ENCODE measurements at regions not wholly inside any gene's neighbourhood (a gene's known extent, or its start where the extent isn't known, plus 50 kb on each side); places are given as distances from the start of the nearest gene placed in this dataset.

DNA sequence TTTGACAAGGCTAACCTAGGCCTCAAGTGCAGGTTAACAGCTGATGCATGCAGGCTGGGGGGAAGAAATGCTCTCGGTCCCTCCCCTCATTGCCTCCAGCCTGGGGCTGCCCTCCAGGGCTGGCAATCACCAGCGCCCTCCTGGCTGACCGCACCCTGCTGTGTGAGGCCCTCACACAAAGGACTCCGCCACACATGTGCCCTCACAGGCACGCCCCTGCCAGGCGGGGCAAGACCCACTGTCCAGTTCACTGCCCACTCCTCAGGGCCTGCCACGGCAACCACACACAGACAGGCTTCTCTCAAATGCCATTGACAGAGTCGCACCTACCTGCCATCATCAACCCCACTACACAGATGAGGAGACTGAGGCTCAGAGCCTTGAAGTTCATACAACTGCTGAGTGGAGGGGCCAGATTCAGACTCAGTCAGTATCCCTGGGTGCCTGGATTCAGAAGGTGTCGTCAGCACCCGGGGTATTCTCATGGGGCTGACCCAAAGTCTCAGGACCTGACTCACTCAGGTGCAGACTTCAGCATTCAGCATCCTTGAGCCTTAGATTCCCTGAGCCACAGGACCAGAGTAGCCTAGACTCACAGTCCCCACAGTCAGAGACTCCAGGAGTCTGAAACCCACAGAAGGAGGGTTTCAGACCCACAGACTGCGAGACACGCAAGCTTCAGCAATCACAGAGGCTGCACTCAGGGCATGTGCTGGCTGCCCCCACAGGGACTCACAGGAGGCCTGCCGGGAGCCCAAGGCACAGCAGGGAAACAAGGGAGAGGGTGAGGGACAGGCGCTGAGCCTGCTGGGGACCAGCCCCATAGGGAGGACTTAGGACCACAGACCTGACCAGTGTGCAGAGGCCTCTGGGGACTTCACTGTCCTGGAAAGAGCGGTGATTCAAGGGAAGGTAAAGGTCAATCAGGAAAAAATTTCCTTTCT is 458.0 kb downstream of the MATN1 start:
- no peaks in the 10 kb centered on the region for H3K4me1 Mint-ChIP-seq
- DNase-seq (ENCODE audit: low spot score in 2 of 2) (no peak), ATAC-seq (no peak)
- H3K27ac Mint-ChIP-seq = no peak overlapping the region
- no peaks in the 10 kb centered on the region for H3K36me3 Mint-ChIP-seq
- no peak overlapping the region for H3K4me3 Mint-ChIP-seq
- peaks cover 4% of the 10 kb centered on the region for H3K9me3 Mint-ChIP-seq

DNA sequence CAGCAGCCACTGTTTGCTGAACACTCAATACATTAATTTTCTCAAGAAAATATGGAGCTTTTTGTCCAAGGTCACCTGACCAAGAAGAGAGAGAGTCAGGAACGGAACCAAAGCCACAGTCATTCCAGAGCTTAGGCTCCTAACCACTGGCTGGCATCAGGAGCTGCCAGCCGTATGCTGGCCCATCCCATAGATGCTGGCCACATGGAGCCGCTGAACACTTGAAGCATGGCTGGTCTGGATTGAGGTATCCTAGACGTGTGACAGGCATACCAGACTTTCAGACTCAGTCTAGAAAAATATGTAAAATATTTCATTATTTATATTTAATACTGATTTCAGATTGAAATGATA is 458.7 kb downstream of the MATN1 start:
- DNase-seq (ENCODE audit: low spot score in 2 of 2) (no peak), ATAC-seq (no peak)
- Mint-ChIP-seq H3K9me3 (peaks cover 4% of the 10 kb centered on the region), H3K27ac (no peak overlapping the region), H3K36me3 (no peaks in the 10 kb centered on the region), H3K4me3 (no peak overlapping the region), H3K4me1 (no peaks in the 10 kb centered on the region)

DNA sequence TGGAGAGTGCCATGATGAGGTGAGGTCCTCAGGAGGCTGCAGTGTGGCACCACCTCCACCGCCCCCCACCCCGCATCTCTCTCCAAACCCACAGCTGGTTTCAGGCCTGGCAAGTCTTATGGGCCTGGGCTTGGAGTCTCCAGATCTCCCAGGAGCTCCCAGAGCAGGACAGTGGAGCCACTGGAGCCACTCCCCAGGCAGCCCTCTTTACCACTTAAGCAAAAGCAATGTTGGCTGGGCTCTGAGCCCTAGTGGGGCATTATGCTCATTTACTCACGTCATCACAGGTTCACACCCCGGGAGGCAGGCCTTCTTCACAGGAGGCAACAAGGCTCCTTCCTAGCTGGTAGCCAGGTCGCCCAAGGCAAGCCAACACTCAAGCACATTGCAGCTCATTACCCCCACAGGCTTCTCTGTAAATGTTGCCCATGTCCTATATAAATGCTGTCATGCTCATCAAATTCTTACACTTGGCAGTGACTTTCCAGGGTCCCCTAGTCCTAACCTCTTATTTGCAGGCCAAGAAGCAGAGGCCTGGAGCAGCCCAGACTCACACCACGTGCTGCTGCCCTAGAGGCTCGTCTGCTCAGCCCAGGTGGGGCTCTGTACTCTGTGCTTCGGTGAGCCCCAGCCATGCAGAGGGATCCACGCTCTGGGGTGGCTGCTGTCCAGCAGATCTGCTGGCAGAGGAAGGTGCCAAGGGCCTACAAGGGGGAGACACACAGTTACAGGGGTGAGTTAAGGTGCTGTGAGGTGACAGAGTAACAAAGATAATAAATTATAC is 459.3 kb downstream of the MATN1 start:
- no peak overlapping the region for H3K4me3 Mint-ChIP-seq
- no peak for DNase-seq (ENCODE audit: low spot score in 2 of 2)
- no peaks in the 10 kb centered on the region for H3K4me1 Mint-ChIP-seq
- H3K27ac Mint-ChIP-seq = no peak overlapping the region
- H3K36me3 Mint-ChIP-seq = no peaks in the 10 kb centered on the region
- ATAC-seq = no peak
- H3K9me3 Mint-ChIP-seq = peaks cover 4% of the 10 kb centered on the region

DNA sequence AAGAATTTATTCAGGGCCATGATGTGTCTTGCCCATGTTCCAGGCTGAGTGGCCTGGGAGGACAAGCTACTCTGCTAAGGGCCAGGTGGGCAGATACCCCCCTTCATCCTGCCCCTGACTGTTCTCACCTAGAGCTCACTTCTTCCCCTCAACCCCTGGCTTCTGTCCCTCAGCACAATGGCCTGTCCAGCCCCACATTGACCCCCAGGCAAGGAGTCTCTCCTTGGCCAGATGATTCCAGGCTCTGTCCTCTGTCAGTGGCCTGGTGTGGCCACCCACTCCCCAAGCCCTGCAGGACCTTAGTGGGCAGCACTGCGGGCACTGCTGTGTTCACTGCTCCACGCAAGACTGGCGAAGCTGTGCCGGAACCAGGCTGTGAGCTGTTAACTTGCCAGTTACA is 460.0 kb downstream of the MATN1 start:
- Mint-ChIP-seq H3K9me3 (peaks cover 4% of the 10 kb centered on the region), H3K4me3 (no peak overlapping the region), H3K36me3 (no peaks in the 10 kb centered on the region), H3K4me1 (no peaks in the 10 kb centered on the region), H3K27ac (no peak overlapping the region)
- no peak for ATAC-seq
- no peak for DNase-seq (ENCODE audit: low spot score in 2 of 2)

DNA sequence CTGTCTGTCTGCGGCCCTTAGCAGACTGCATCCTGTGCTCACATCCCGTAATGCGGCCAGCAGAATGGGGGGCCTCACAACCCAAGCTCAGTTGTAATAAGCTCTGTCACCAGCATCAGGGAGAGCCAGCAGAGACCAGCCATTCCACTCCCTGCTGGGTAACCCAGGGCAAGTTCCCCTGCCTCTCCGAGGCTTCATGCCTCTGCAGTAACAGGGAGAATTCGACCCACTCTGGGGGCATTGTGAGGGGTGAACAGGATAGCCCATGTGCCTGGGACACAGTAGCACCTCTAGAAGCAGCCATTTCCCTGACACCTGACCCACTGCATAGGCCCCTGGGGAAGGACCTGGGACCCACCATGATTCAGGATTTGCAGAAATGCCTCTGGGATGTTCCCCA is 461.2 kb downstream of the MATN1 start:
- Mint-ChIP-seq H3K27ac (no peak overlapping the region), H3K9me3 (peaks cover 4% of the 10 kb centered on the region), H3K4me1 (no peaks in the 10 kb centered on the region), H3K36me3 (no peaks in the 10 kb centered on the region), H3K4me3 (no peak overlapping the region)
- DNase-seq (ENCODE audit: low spot score in 2 of 2) = no peak
- ATAC-seq = no peak

DNA sequence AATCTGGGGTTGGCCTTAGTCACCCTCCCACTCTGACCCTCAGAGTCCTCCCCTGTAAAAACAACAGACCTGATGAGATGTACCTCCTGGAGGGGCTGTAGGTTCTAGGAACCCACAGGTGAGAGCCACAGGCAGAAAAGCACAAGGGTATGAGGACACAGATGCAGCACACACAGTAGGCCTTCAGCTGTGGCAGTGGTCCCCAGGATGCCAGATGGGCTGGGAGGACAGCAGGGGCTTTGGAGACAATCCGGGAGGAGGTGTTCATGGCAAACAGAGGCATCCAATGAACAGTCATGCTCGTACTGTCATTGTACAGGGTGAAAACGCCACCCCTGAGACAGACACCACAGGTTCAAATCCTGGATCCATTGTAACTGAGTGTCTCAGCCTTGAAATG is 463.1 kb downstream of the MATN1 start:
- Mint-ChIP-seq H3K27ac (no peak overlapping the region), H3K36me3 (no peaks in the 10 kb centered on the region), H3K9me3 (peaks cover 4% of the 10 kb centered on the region), H3K4me3 (no peak overlapping the region), H3K4me1 (no peaks in the 10 kb centered on the region)
- no peak for DNase-seq (ENCODE audit: low spot score in 2 of 2)
- no peak for ATAC-seq

DNA sequence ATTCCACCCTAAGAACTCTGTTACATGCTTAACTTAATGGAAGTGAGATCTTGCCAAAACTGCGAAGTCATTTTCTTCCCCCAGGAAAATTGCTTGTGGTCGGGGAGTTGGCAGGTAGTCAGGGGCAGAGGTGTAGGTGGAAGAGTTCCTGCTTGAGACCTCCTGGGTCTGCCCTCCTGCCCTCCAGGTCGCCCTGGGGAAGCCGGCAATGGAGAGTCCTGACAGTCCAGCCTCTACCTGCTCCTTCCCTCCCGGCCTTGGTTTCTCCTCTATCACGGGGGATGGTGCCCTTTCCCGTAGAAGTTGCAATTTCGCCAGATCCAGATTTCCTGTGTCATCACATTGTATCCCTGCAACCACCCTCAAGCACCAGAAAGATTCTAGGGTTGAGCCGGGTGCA is 463.8 kb downstream of the MATN1 start:
- no peak for DNase-seq (ENCODE audit: low spot score in 2 of 2)
- Mint-ChIP-seq H3K27ac (no peak overlapping the region), H3K9me3 (peaks cover 4% of the 10 kb centered on the region), H3K4me1 (no peaks in the 10 kb centered on the region), H3K4me3 (no peak overlapping the region), H3K36me3 (no peaks in the 10 kb centered on the region)
- ATAC-seq = no peak

DNA sequence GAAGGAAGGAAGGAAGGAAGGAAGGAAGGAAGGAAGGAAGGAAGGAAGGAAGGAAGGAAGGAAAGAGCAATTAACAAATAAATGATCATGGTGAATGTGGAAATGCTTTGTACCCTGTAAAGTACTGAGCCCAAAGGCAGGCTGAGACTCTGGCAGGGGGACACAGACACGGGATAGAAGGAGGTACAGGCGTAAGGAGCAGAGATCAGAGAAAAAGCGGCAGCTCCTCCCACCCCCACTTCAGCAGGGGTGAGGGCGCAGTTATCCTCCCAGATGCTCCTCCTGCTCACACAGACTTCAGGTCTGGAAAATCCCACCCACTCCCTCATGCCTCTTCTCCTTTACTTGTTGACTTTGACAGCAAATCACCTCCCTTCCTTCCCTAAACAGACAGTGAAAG is 464.5 kb downstream of the MATN1 start:
- H3K9me3 Mint-ChIP-seq = peaks cover 4% of the 10 kb centered on the region
- H3K27ac Mint-ChIP-seq = no peak overlapping the region
- no peaks in the 10 kb centered on the region for H3K36me3 Mint-ChIP-seq
- no peak for DNase-seq (ENCODE audit: low spot score in 2 of 2)
- no peaks in the 10 kb centered on the region for H3K4me1 Mint-ChIP-seq
- no peak overlapping the region for H3K4me3 Mint-ChIP-seq
- ATAC-seq = no peak

DNA sequence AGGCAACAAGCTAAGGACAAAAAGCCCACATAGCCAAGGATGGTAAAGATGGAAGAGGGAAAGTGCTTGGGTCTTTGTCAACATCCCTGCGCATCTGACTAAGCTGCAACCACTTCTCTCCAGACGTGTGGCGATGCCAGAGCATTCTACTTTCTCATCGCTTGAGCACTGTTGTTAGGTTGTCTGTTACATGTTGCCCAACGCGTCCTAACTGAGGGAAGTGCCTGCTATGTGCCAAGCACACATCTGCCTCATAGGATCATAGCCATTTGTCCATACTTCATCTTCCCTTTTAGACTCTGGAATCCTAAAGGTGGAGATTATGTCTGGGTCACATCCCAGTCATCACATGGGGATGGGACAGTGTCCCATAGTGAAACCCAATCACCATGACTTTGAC is 464.9 kb downstream of the MATN1 start:
- DNase-seq (ENCODE audit: low spot score in 2 of 2) (no peak), ATAC-seq (no peak)
- H3K27ac Mint-ChIP-seq = no peak overlapping the region
- no peaks in the 10 kb centered on the region for H3K36me3 Mint-ChIP-seq
- peaks cover 4% of the 10 kb centered on the region for H3K9me3 Mint-ChIP-seq
- H3K4me1 Mint-ChIP-seq = no peaks in the 10 kb centered on the region
- no peak overlapping the region for H3K4me3 Mint-ChIP-seq

DNA sequence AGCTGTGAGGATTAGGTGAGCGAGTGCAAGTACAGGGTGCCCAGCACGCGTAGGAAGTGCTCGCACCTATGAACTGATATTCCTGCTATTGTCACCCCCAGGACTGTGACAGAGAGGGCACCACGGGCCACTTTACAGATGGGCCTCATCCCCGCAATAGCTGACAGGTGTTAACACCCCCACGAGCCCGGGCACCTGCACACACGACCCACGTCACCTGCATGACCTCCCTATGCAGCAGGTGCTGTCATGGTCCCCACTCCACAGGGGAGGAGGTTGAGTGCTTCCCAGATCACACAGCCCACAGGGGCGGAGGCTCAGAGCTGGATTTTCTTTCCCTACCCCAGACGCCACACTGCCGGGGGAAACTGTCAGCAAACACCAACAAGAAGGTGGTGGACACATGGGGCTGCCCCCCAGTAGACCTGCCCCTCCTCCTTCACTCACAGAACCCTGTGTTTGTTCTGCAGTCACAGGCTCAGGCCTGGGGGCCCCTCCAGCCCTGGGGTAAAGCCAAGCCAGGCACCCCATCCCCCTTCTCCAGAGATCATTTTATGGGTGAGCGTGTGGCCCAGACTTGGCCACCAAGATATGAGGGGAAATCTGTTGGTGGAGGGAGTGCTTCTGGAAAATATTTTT is 465.5 kb downstream of the MATN1 start:
- DNase-seq (ENCODE audit: low spot score in 2 of 2) (no peak), ATAC-seq (no peak)
- H3K4me1 Mint-ChIP-seq = no peaks in the 10 kb centered on the region
- no peak overlapping the region for H3K27ac Mint-ChIP-seq
- peaks cover 4% of the 10 kb centered on the region for H3K9me3 Mint-ChIP-seq
- H3K36me3 Mint-ChIP-seq = no peaks in the 10 kb centered on the region
- no peak overlapping the region for H3K4me3 Mint-ChIP-seq

DNA sequence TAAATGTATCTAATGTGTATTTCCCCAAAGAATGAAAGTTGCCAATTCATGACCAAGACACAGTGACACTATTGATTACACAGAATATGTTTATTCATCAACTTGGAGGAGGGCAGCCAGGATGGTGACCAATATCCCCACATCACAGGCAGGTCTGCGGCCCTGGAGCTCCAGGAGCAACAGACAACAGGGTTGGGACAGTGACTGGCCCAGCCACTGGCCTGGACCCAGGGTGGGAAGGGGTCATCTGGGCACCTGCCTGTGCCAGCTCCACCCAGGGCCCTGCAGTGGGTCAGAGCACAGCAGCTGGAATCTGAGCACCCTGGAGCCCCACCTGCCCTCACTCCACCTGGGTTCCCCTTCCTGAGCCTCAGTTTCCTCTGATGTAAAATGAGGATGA is 466.1 kb downstream of the MATN1 start:
- H3K4me3 Mint-ChIP-seq = no peak overlapping the region
- DNase-seq (ENCODE audit: low spot score in 2 of 2) (no peak), ATAC-seq (no peak)
- no peaks in the 10 kb centered on the region for H3K4me1 Mint-ChIP-seq
- no peak overlapping the region for H3K27ac Mint-ChIP-seq
- peaks cover 4% of the 10 kb centered on the region for H3K9me3 Mint-ChIP-seq
- H3K36me3 Mint-ChIP-seq = no peaks in the 10 kb centered on the region

DNA sequence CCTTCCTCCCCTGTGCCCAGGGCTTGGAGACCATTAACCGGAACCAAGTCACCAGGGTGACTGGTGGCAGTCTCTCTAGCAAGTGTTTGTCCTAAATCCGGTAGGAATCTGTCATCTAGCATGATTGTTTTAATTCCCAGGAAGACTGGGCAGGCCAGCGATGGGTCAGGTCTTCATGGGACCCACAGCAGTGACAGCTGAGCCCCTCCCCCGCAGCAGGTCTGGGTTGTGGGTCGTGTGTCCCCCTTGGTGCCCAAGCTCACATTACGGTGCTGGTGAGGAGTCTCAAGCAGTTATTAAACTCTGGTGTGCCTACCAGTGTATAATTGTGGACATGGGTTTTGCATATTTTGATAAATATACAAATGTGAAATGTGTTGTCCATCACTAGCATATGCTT is 466.5 kb downstream of the MATN1 start:
- ATAC-seq = no peak
- Mint-ChIP-seq H3K36me3 (no peaks in the 10 kb centered on the region), H3K9me3 (peaks cover 4% of the 10 kb centered on the region), H3K27ac (no peak overlapping the region), H3K4me1 (no peaks in the 10 kb centered on the region), H3K4me3 (no peak overlapping the region)
- no peak for DNase-seq (ENCODE audit: low spot score in 2 of 2)

DNA sequence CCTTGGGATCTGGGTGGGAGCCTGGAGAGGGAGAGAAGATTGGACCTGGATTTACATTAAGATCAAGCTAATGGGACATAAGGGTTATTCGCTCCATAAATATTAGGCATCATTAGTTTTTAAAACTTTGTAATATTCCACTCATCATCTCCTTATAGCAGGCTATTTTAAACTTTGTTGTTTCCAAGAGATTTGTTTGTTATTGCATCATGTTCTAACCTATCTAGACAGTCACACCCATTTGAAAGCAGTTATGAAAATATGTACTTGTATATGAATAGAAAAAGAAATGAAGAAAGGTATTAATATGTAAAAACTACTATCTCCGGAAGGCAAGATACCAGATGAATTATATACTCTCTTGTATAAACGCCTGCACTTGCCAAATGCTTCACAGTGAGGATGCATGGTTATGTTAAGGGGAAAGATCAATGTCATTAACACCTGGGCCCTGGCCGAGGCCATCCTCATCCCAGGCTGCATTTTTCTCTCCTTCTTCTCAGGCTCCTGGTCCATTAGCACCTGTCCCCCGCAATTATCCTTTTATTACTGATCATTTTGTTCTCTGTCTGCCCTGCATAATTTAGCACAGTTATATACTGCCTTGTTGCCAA is 468.2 kb downstream of the MATN1 start:
- no peak overlapping the region for H3K4me3 Mint-ChIP-seq
- no peaks in the 10 kb centered on the region for H3K9me3 Mint-ChIP-seq
- DNase-seq (ENCODE audit: low spot score in 2 of 2) (no peak), ATAC-seq (no peak)
- H3K27ac Mint-ChIP-seq = no peak overlapping the region
- no peaks in the 10 kb centered on the region for H3K36me3 Mint-ChIP-seq
- no peaks in the 10 kb centered on the region for H3K4me1 Mint-ChIP-seq

DNA sequence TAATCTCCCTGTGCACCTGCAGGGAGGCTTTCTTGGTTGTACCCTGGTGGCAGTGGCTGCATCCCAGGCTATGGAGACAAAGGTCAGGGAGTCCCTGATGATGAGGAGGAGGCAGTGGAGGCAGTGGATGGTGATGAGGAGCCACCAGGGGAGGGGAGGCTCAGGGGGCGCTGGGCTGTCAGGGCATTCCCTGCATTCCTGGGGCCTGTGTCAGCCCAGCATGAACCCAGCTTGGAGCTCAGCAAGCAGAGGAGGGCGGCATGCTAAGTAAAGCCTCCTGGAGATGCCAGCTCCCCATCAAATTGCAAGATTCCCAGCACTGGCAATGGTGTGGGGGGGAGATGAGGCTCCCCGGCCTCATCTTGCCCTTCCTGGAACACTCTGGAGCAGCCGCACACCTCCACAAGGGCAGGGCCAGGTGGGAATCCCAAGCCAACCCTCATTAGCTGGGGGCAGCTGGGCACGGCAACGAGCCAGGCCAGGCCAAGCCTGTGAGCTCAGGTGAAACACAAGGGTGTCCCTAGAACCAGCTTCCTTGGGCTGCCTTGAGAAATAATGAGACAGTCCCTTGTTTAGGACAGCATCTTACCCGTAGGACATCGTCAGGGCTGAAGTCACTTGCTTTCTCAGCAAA is 469.5 kb downstream of the MATN1 start:
- no peak for DNase-seq (ENCODE audit: low spot score in 2 of 2)
- no peaks in the 10 kb centered on the region for H3K36me3 Mint-ChIP-seq
- no peak for ATAC-seq
- H3K27ac Mint-ChIP-seq = no peak overlapping the region
- no peak overlapping the region for H3K4me3 Mint-ChIP-seq
- no peaks in the 10 kb centered on the region for H3K4me1 Mint-ChIP-seq
- H3K9me3 Mint-ChIP-seq = no peaks in the 10 kb centered on the region

DNA sequence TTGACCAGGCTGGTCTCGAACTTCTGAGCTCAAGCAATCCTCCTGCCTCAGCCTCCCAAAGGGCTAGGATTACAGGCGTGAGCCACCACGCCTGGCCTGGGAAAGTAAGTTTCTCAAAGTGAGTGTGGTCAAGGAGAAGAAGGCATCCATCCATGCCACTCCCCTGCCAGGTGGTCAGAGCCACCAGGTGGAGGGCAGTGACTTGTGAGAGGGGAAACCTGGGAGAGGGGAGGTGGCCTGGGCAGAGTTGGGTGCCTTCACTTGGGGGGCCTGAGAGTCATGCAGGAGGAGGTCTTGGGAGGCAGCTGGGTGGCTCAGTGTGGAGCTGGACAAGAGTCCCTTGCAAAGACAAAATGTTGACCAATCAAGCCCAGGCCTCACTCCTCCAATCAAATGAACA is 470.0 kb downstream of the MATN1 start:
- H3K4me1 Mint-ChIP-seq = no peaks in the 10 kb centered on the region
- H3K4me3 Mint-ChIP-seq = no peak overlapping the region
- no peaks in the 10 kb centered on the region for H3K9me3 Mint-ChIP-seq
- DNase-seq (ENCODE audit: low spot score in 2 of 2) (no peak), ATAC-seq (no peak)
- no peaks in the 10 kb centered on the region for H3K36me3 Mint-ChIP-seq
- H3K27ac Mint-ChIP-seq = no peak overlapping the region
